ENCODE measurements at regions not wholly inside any gene's neighbourhood (a gene's known extent, or its start where the extent isn't known, plus 50 kb on each side); places are given as distances from the start of the nearest gene placed in this dataset.

DNA sequence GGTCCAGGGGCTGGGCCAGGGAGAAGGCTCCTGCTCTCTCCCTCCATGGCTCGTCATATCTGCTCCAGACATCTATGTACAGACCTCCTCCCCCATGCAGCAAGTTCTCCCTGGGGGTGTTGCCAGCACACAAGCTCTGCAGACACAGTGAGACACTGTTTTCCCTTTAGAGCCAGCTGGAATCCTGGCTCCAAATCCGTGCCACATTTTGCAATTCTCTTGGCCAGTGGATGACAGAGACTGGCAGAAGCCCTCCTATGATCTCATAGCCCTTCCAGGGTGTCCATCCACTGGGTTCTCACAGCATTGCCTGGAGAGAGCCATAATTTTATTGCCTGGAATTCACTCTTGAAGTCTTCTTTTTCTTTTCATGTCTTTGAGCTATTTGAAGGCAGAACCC is 203.9 kb downstream of the TLE3 start:
- BruUV-seq (replicated peaks): no TSS peak
- peaks cover 7% of the 10 kb centered on the region for H3K9me3 Mint-ChIP-seq (ENCODE audit: unreplicated experiment)
- no peaks in the 10 kb centered on the region for H3K4me1 Mint-ChIP-seq (ENCODE audit: insufficient read depth, unreplicated experiment)
- ChIA-PET CTCF (interaction anchor here (0.7 kb wide), 1 partner anchor 24 kb away, joined by 3 read pairs; no protein-coding TSS in a partner anchor), POLR2A (no interaction called here)
- H3K27me3 Mint-ChIP-seq (ENCODE audit: insufficient read depth, unreplicated experiment): peaks cover 100% of the 10 kb centered on the region
- peak; percentile 49 for DNase-seq (ENCODE audit: unreplicated experiment)
- no peak overlapping the region for H3K27ac Mint-ChIP-seq (ENCODE audit: low read depth, unreplicated experiment)
- TF ChIP-seq CTCF (IDR thresholded peaks at IDR 0.05; ENCODE audit: unreplicated experiment): no peak
- no peaks in the 10 kb centered on the region for H3K36me3 Mint-ChIP-seq (ENCODE audit: insufficient read depth, unreplicated experiment)
- intact Hi-C loops (cut with micrococcal nuclease): no loop called here
- H3K4me3 Mint-ChIP-seq (ENCODE audit: unreplicated experiment): no peak overlapping the region

- Mint-ChIP-seq H3K4me1 (ENCODE audit: insufficient read depth, unreplicated experiment) (no peaks in the 10 kb centered on the region), H3K27me3 (ENCODE audit: insufficient read depth, unreplicated experiment) (peaks cover 99% of the 10 kb centered on the region), H3K27ac (ENCODE audit: low read depth, unreplicated experiment) (no peak overlapping the region), H3K36me3 (ENCODE audit: insufficient read depth, unreplicated experiment) (no peaks in the 10 kb centered on the region), H3K4me3 (ENCODE audit: unreplicated experiment) (no peak overlapping the region), H3K9me3 (ENCODE audit: unreplicated experiment) (peaks cover 7% of the 10 kb centered on the region)
- BruUV-seq (replicated peaks): no TSS peak
- ChIA-PET CTCF (no interaction called here), POLR2A (no interaction called here)
- DNase-seq (ENCODE audit: unreplicated experiment): no peak
- intact Hi-C loops (cut with micrococcal nuclease): no loop called here
- TF ChIP-seq CTCF (IDR thresholded peaks at IDR 0.05; ENCODE audit: unreplicated experiment): no peak
These were observed 202.5 kb downstream of the TLE3 start for GRCh38 chr15:69895202-69895601.

DNA sequence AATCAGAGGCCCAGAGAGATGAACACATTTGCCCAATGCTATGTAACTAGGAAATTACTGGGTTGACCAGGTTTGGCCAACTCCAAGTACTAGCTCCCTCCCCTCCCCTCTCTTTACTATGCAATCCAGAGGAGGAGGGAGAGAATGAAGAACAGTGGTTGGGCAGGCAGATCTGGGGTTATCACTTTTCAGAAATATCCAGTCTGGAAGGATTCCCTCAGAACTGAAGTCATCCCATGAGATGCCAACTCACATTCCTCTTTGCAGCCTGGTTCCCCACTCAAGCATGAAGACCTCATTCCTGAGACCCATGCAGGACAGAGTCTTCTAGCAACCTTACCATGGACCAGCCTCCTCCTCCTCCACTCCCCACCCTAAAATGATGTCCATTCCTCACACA is 201.1 kb downstream of the TLE3 start:
- Mint-ChIP-seq H3K4me1 (ENCODE audit: insufficient read depth, unreplicated experiment) (no peaks in the 10 kb centered on the region), H3K9me3 (ENCODE audit: unreplicated experiment) (peaks cover 7% of the 10 kb centered on the region), H3K4me3 (ENCODE audit: unreplicated experiment) (no peak overlapping the region), H3K27me3 (ENCODE audit: insufficient read depth, unreplicated experiment) (peaks cover 98% of the 10 kb centered on the region), H3K27ac (ENCODE audit: low read depth, unreplicated experiment) (no peak overlapping the region), H3K36me3 (ENCODE audit: insufficient read depth, unreplicated experiment) (no peaks in the 10 kb centered on the region)
- TF ChIP-seq CTCF (IDR thresholded peaks at IDR 0.05; ENCODE audit: unreplicated experiment): no peak
- POLR2A ChIA-PET: no interaction called here
- CTCF ChIA-PET: no interaction called here
- intact Hi-C loops (cut with micrococcal nuclease): no loop called here
- no peak for DNase-seq (ENCODE audit: unreplicated experiment)
- BruUV-seq (replicated peaks): no TSS peak

DNA sequence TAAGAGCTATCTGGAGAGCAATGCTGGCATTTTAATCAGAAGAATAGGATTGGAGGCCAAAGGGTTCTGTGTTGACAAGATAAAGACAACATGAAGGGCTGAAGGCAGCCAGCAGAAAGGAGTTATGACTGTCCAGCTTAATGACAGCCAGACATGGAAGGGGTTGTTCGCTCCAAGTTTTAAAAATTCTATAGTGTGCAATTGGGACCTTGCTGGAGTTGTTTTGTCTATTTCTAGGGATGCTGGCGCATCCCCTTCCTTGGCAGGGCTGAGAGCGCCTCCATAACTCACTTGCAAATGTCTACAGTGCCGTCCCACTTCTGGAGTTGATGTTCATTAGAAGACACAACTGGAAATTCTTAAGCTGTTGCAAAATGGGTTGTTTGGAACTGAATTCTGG is 200.7 kb downstream of the TLE3 start:
- no peak for TF ChIP-seq CTCF (IDR thresholded peaks at IDR 0.05; ENCODE audit: unreplicated experiment)
- H3K9me3 Mint-ChIP-seq (ENCODE audit: unreplicated experiment): peaks cover 7% of the 10 kb centered on the region
- intact Hi-C loops (cut with micrococcal nuclease): no loop called here
- no peak overlapping the region for H3K4me3 Mint-ChIP-seq (ENCODE audit: unreplicated experiment)
- no peak for DNase-seq (ENCODE audit: unreplicated experiment)
- no TSS peak for BruUV-seq (replicated peaks)
- H3K4me1 Mint-ChIP-seq (ENCODE audit: insufficient read depth, unreplicated experiment): no peaks in the 10 kb centered on the region
- no peaks in the 10 kb centered on the region for H3K36me3 Mint-ChIP-seq (ENCODE audit: insufficient read depth, unreplicated experiment)
- H3K27me3 Mint-ChIP-seq (ENCODE audit: insufficient read depth, unreplicated experiment): peaks cover 98% of the 10 kb centered on the region
- ChIA-PET CTCF (interaction anchor here (0.7 kb wide), 1 partner anchor 173 kb away, joined by 3 read pairs; no protein-coding TSS in a partner anchor), POLR2A (no interaction called here)
- no peak overlapping the region for H3K27ac Mint-ChIP-seq (ENCODE audit: low read depth, unreplicated experiment)
